Astrocyte of the cerebellum (primary cell): ENCODE measurements at regions not wholly inside any gene's neighbourhood (a gene's known extent, or its start where the extent isn't known, plus 50 kb on each side); places are given as distances from the start of the nearest gene placed in this dataset.

Experiments
- DNase-seq: peaks from one replicate; pipeline ENCODE4 v3.0.0-alpha.2; 2011; ENCODE audit warnings: low read depth
- H3K4me3 ChIP-seq: 2 replicates; pipeline ENCODE4 v1.5.1; 2011; ENCODE audit warnings: mild to moderate bottlenecking, low read depth, low read length, moderate library complexity
- CTCF ChIP-seq: IDR thresholded peaks from 2 replicates; pipeline ENCODE4 v1.5.1; 2012; ENCODE audit warnings: low read length, low read depth, moderate library complexity, mild to moderate bottlenecking; ENCODE audit errors: missing control alignments
- in situ Hi-C: cut with HindIII; loops from 2 replicates; pipeline ENCODE4 v1.10.0; 2017; ENCODE audit warnings: low sequenced_read_pairs

- in situ Hi-C loops, result no loop called here
- no peak overlapping the region for H3K4me3 ChIP-seq
- DNase-seq, result no peak
- no peak for TF ChIP-seq CTCF
These were observed 94.5 kb upstream of the ANKEF1 start for GRCh38 chr20:9940329-9940728.

GRCh38 chr20:9939231-9939630 is 95.6 kb upstream of the ANKEF1 start:
- TF ChIP-seq CTCF, result no peak
- in situ Hi-C loops, result no loop called here
- DNase-seq, result no peak
- no peak overlapping the region for H3K4me3 ChIP-seq

- no peak for DNase-seq
- H3K4me3 ChIP-seq, result no peak overlapping the region
- in situ Hi-C loops, result no loop called here
- no peak for TF ChIP-seq CTCF
These were observed 96.4 kb upstream of the PAK5 start for GRCh38 chr20:9935285-9935684.

- in situ Hi-C loops, result no loop called here
- H3K4me3 ChIP-seq, result no peak overlapping the region
These were observed 91.3 kb upstream of the PAK5 start for GRCh38 chr20:9930142-9930541.

GRCh38 chr20:9928955-9929354 is 90.1 kb upstream of the PAK5 start:
- TF ChIP-seq CTCF, result no peak
- no peak for DNase-seq
- H3K4me3 ChIP-seq, result no peak overlapping the region
- in situ Hi-C loops, result no loop called here

More at GRCh38 chr20:9930142-9930541, 91.3 kb upstream of the PAK5 start:
- DNase-seq, result no peak
- TF ChIP-seq CTCF, result no peak

- H3K4me3 ChIP-seq, result no peak overlapping the region
- in situ Hi-C loops, result no loop called here
- no peak for DNase-seq
- TF ChIP-seq CTCF, result no peak
These were observed 89.4 kb upstream of the PAK5 start for GRCh38 chr20:9928281-9928737.

GRCh38 chr20:9927224-9927623 is 88.3 kb upstream of the PAK5 start:
- in situ Hi-C loops, result no loop called here
- DNase-seq, result no peak
- TF ChIP-seq CTCF, result no peak
- no peak overlapping the region for H3K4me3 ChIP-seq
